Neural progenitor cell (in vitro differentiated cells): ENCODE measurements at regions not wholly inside any gene's neighbourhood (a gene's known extent, or its start where the extent isn't known, plus 50 kb on each side); places are given as distances from the start of the nearest gene placed in this dataset.

Experiments used
- DNase-seq: peaks from one replicate; pipeline ENCODE4 v3.0.0-alpha.2; 2016; ENCODE audit warnings: low spot score
- H2AFZ ChIP-seq: fragments of 200-600 bp; sonication (generic); replicated peaks from 2 replicates; pipeline ENCODE4 v1.6.1; 2016; ENCODE audit warnings: antibody characterized with exemption
- H3F3A ChIP-seq: fragments of 200-600 bp; sonication (generic); 2 replicates; pipeline ENCODE4 v1.6.1; 2016; ENCODE audit warnings: antibody characterized with exemption, low read depth
- H3K27ac ChIP-seq: fragments of 200-600 bp; sonication (generic); 2 replicates; pipeline ENCODE4 v1.5.1; 2016; ENCODE audit warnings: mild to moderate bottlenecking
- H3K27me3 ChIP-seq: fragments of 200-600 bp; sonication (generic); 2 replicates; pipeline ENCODE4 v1.6.1; 2016; ENCODE audit warnings: mild to moderate bottlenecking, moderate library complexity
- H3K36me3 ChIP-seq: fragments of 200-600 bp; sonication (generic); 2 replicates; pipeline ENCODE4 v1.5.1; 2016
- H3K4me1 ChIP-seq: fragments of 200-600 bp; sonication (generic); 2 replicates; pipeline ENCODE4 v1.6.1; 2016; ENCODE audit warnings: mixed run types
- H3K4me2 ChIP-seq: fragments of 200-600 bp; sonication (generic); 2 replicates; pipeline ENCODE4 v1.6.1; 2016
- H3K4me3 ChIP-seq: fragments of 200-600 bp; sonication (generic); 2 replicates; pipeline ENCODE4 v1.5.1; 2016
- H3K79me2 ChIP-seq: fragments of 200-600 bp; sonication (generic); 2 replicates; pipeline ENCODE4 v1.6.1; 2016; ENCODE audit warnings: low read depth
- H3K9ac ChIP-seq: fragments of 200-600 bp; sonication (generic); 2 replicates; pipeline ENCODE4 v1.6.1; 2016
- H3K9me3 ChIP-seq: fragments of 200-600 bp; sonication (generic); 2 replicates; pipeline ENCODE4 v1.5.1; 2016; ENCODE audit warnings: low read depth
- H4K20me1 ChIP-seq: fragments of 200-600 bp; sonication (generic); 2 replicates; pipeline ENCODE4 v1.6.1; 2016; ENCODE audit warnings: low read depth
- H3K27ac Mint-ChIP-seq: 3 replicates; pipeline ENCODE4 v1.8.0; 2021; ENCODE audit warnings: mixed read lengths
- H3K27me3 Mint-ChIP-seq: 2 replicates; pipeline ENCODE4 v1.8.0; 2022; ENCODE audit warnings: low read depth, mild to moderate bottlenecking, inconsistent platforms, moderate library complexity, mixed read lengths; ENCODE audit not compliant: insufficient read depth
- H3K36me3 Mint-ChIP-seq: 3 replicates; pipeline ENCODE4 v1.8.0; 2021; ENCODE audit warnings: mixed read lengths
- H3K4me1 Mint-ChIP-seq: 3 replicates; pipeline ENCODE4 v1.8.0; 2021; ENCODE audit warnings: mixed read lengths
- H3K4me3 Mint-ChIP-seq: 3 replicates; pipeline ENCODE4 v1.8.0; 2021; ENCODE audit warnings: mild to moderate bottlenecking, moderate library complexity, mixed read lengths
- H3K9me3 Mint-ChIP-seq: 3 replicates; pipeline ENCODE4 v1.8.0; 2020; ENCODE audit warnings: mixed read lengths
- EZH2 ChIP-seq: fragments of 200-600 bp; sonication (generic); IDR thresholded peaks from 2 replicates; pipeline ENCODE4 v1.6.1; 2017; ENCODE audit warnings: antibody characterized with exemption, mild to moderate bottlenecking, moderate library complexity
- EZH2phosphoT487 ChIP-seq: fragments of 200-600 bp; sonication (generic); IDR thresholded peaks from 2 replicates; pipeline ENCODE4 v1.6.1; 2017; ENCODE audit warnings: antibody characterized with exemption
- TF ChIP-seq, protein P1 (sequence below): fragments of 200-600 bp; sonication (generic); IDR thresholded peaks from 2 replicates; pipeline ENCODE4 v1.5.1; 2017; ENCODE audit warnings: antibody characterized with exemption, mild to moderate bottlenecking

DNA sequence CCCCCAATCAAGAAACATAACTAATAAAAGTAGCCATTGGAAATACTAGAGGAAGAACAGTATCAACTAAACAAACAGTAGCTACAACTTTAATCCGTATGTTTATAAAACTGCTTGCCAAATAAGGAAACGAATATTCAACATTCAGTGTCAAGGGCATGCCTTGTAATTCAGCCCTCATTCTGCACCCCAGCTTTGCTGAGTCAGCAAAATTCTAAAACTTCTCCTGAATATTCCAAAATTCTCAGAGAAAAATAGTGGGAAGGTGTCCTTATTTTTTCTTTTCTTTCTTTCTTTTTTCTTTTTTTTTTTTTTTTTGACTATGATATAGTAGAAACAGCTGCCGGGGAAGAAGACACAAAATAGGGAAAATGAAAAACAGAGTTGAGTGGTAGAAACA, 344.8 kb upstream of the MAGEC2 start:
- TF ChIP-seq, protein P1, sequence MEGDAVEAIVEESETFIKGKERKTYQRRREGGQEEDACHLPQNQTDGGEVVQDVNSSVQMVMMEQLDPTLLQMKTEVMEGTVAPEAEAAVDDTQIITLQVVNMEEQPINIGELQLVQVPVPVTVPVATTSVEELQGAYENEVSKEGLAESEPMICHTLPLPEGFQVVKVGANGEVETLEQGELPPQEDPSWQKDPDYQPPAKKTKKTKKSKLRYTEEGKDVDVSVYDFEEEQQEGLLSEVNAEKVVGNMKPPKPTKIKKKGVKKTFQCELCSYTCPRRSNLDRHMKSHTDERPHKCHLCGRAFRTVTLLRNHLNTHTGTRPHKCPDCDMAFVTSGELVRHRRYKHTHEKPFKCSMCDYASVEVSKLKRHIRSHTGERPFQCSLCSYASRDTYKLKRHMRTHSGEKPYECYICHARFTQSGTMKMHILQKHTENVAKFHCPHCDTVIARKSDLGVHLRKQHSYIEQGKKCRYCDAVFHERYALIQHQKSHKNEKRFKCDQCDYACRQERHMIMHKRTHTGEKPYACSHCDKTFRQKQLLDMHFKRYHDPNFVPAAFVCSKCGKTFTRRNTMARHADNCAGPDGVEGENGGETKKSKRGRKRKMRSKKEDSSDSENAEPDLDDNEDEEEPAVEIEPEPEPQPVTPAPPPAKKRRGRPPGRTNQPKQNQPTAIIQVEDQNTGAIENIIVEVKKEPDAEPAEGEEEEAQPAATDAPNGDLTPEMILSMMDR, result no peak
- TF ChIP-seq EZH2phosphoT487, result no peak
- no peak for TF ChIP-seq EZH2
- no peaks in the 10 kb centered on the region for H3K36me3 ChIP-seq
- H3K9me3 ChIP-seq, result peaks cover 3% of the 10 kb centered on the region
- no peak overlapping the region for H3K4me2 ChIP-seq
- Mint-ChIP-seq H3K9me3 (no peaks in the 10 kb centered on the region), H3K27me3 (peaks cover 2% of the 10 kb centered on the region), H3K4me3 (no peak overlapping the region), H3K27ac (no peak overlapping the region), H3K4me1 (no peaks in the 10 kb centered on the region), H3K36me3 (no peaks in the 10 kb centered on the region)
- H3K27ac ChIP-seq, result no peak overlapping the region
- no peaks in the 10 kb centered on the region for H3F3A ChIP-seq
- no peak overlapping the region for H2AFZ ChIP-seq
- no peaks in the 10 kb centered on the region for H3K27me3 ChIP-seq
- no peaks in the 10 kb centered on the region for H3K4me1 ChIP-seq
- DNase-seq, result no peak
- H3K79me2 ChIP-seq, result no peaks in the 10 kb centered on the region
- H3K9ac ChIP-seq, result no peak overlapping the region
- no peaks in the 10 kb centered on the region for H4K20me1 ChIP-seq
- no peak overlapping the region for H3K4me3 ChIP-seq

DNA sequence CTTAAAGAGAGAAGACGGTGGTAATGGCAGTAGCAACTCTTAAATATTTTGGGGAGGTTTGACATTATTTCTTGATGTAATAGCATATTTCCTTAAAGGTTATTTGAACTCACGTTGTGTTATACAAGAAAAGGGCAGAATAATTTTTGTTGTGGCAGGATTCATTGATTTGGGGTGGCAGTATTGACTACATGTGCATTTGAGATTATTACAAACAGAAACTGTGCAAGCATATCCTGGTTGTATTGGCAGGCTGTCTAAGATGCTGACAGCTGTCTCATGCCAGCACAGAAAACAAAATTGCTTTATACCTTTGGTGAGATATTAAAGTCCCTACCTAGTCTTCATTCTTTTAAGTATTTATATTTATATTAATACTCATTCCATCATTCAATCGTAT, 300.7 kb upstream of the MAGEC2 start:
- Mint-ChIP-seq H3K9me3 (no peaks in the 10 kb centered on the region), H3K27me3 (no peaks in the 10 kb centered on the region), H3K4me1 (no peaks in the 10 kb centered on the region), H3K36me3 (no peaks in the 10 kb centered on the region), H3K27ac (no peak overlapping the region), H3K4me3 (no peak overlapping the region)
- Histone ChIP-seq H3K27me3 (no peaks in the 10 kb centered on the region), H3K36me3 (no peaks in the 10 kb centered on the region), H3K9ac (no peak overlapping the region), H2AFZ (no peak overlapping the region), H3K4me3 (no peak overlapping the region), H4K20me1 (no peaks in the 10 kb centered on the region), H3K27ac (no peak overlapping the region), H3K9me3 (no peaks in the 10 kb centered on the region), H3K79me2 (no peaks in the 10 kb centered on the region), H3F3A (no peaks in the 10 kb centered on the region), H3K4me2 (no peak overlapping the region), H3K4me1 (no peaks in the 10 kb centered on the region)
- TF ChIP-seq, protein P1, result no peak
- TF ChIP-seq EZH2 (no peak), EZH2phosphoT487 (no peak)
- no peak for DNase-seq

DNA sequence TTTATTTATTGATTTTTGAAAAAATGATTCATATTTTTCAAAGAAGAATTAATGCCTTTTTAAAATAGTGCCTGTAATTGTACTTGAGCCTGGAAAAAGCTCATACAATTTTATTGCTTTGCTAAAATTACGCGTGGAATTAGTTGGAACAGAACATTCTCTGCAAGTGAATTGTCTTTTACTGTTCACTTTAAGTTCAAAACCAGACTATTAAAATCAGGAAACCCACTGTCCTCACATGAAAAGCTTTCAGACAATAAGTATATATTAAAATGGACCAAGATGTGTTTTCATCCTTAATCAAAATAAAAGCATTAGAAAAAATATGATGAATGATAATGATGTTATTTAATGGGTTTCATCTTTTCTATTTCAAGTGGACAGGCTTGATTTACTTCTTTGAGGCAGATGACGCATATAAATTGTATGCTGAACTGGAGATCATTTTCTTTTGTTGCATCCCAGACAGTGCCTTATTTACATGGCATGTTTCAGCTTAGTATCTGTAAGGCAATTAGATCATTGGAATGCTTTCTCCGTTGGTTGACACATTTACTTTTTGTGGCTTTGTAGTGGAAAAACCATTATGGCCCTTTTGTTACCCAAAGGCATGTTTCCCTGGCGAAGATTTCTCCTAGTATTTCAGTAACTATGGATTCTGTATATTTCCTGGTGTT, 299.0 kb upstream of the MAGEC2 start:
- Histone ChIP-seq H2AFZ (no peak overlapping the region), H4K20me1 (no peaks in the 10 kb centered on the region), H3F3A (no peaks in the 10 kb centered on the region), H3K9ac (no peak overlapping the region), H3K4me1 (no peaks in the 10 kb centered on the region), H3K9me3 (no peaks in the 10 kb centered on the region), H3K79me2 (no peaks in the 10 kb centered on the region), H3K27ac (no peak overlapping the region), H3K36me3 (no peaks in the 10 kb centered on the region), H3K27me3 (no peaks in the 10 kb centered on the region), H3K4me2 (no peak overlapping the region), H3K4me3 (no peak overlapping the region)
- DNase-seq, result no peak
- Mint-ChIP-seq H3K9me3 (no peaks in the 10 kb centered on the region), H3K27me3 (no peaks in the 10 kb centered on the region), H3K4me1 (no peaks in the 10 kb centered on the region), H3K4me3 (no peak overlapping the region), H3K36me3 (no peaks in the 10 kb centered on the region), H3K27ac (no peak overlapping the region)
- TF ChIP-seq EZH2 (no peak), EZH2phosphoT487 (no peak)
- TF ChIP-seq, protein P1, result no peak
